PC-3 (cell line): ENCODE measurements at regions not wholly inside any gene's neighbourhood (a gene's known extent, or its start where the extent isn't known, plus 50 kb on each side); places are given as distances from the start of the nearest gene placed in this dataset.

Source experiments
- ATAC-seq: fragments of 200-7000 bp; cut with Tn5 transposase; 2 replicates; pipeline ENCODE4 v1.9.1; 2020; ENCODE audit warnings: mild to moderate bottlenecking, moderate library complexity
- BruUV-seq: library from RNA; stranded (reverse); fragments of 400-500 nt; replicated peaks from 2 replicates; lab custom pipeline; 2021; lab: Mats Ljungman, UMichigan
- CTCF ChIA-PET: fragments of 300-600 bp; sonication (Branson Sonifier 250); formaldehyde crosslinking; loops from one replicate; lab custom pipeline; 2022; ENCODE audit warnings: antibody characterized with exemption; lab: Charles Lee
- POLR2A ChIA-PET: fragments of 300-600 bp; sonication (Branson Sonifier 250); formaldehyde crosslinking; loops from one replicate; lab custom pipeline; 2022; ENCODE audit warnings: antibody characterized with exemption; ENCODE audit not compliant: unreplicated experiment; lab: Charles Lee
- DNase-seq: peaks from one replicate; pipeline ENCODE4 v3.0.0-alpha.2; 2015
- H2AFZ ChIP-seq: fragments of 300-600 bp; sonication (generic); 2 replicates; pipeline ENCODE4 v1.6.0; 2016; ENCODE audit warnings: antibody characterized with exemption, low read length
- H3F3A ChIP-seq: fragments of 300-600 bp; sonication (generic); one replicate; pipeline ENCODE4 v1.6.0; 2017; ENCODE audit warnings: antibody characterized with exemption, low read length, control low read depth, mild to moderate bottlenecking; ENCODE audit not compliant: unreplicated experiment
- H3K27ac ChIP-seq: fragments of 300-600 bp; sonication (generic); 2 replicates; pipeline ENCODE4 v1.5.1; 2016; ENCODE audit warnings: mild to moderate bottlenecking, low read length
- H3K27me3 ChIP-seq: fragments of 300-600 bp; sonication (generic); 2 replicates; pipeline ENCODE4 v1.6.1; 2016; ENCODE audit warnings: low read length, mixed read lengths
- H3K36me3 ChIP-seq: fragments of 300-600 bp; sonication (generic); 2 replicates; pipeline ENCODE4 v1.6.1; 2016; ENCODE audit warnings: low read depth, mixed run types, low read length, mixed read lengths
- H3K4me1 ChIP-seq: fragments of 300-600 bp; sonication (generic); 2 replicates; pipeline ENCODE4 v1.5.1; 2016; ENCODE audit warnings: low read length; ENCODE audit not compliant: insufficient read depth
- H3K4me2 ChIP-seq: fragments of 300-600 bp; sonication (generic); 2 replicates; pipeline ENCODE4 v1.6.0; 2016; ENCODE audit warnings: low read length
- H3K4me3 ChIP-seq: fragments of 300-600 bp; sonication (generic); 2 replicates; pipeline ENCODE4 v1.5.1; 2016; ENCODE audit warnings: mild to moderate bottlenecking, low read length, mixed read lengths
- H3K79me2 ChIP-seq: fragments of 300-600 bp; sonication (generic); 2 replicates; pipeline ENCODE4 v1.6.1; 2017; ENCODE audit warnings: low read length, mixed read lengths
- H3K9ac ChIP-seq: fragments of 300-600 bp; sonication (generic); 2 replicates; pipeline ENCODE4 v1.6.0; 2016; ENCODE audit warnings: mild to moderate bottlenecking, low read length
- H3K9me2 ChIP-seq: fragments of 300-600 bp; sonication (generic); replicated peaks from 2 replicates; pipeline ENCODE4 v1.6.1; 2016; ENCODE audit warnings: mixed run types, low read length, mixed read lengths
- H3K9me3 ChIP-seq: fragments of 300-600 bp; sonication (generic); 2 replicates; pipeline ENCODE4 v1.6.1; 2016; ENCODE audit warnings: low read length, mixed read lengths
- H4K20me1 ChIP-seq: fragments of 300-600 bp; sonication (generic); 2 replicates; pipeline ENCODE4 v1.6.1; 2016; ENCODE audit warnings: low read length, mixed read lengths
- EZH2 ChIP-seq: fragments of 300-600 bp; sonication (generic); IDR thresholded peaks from one replicate; pipeline ENCODE4 v1.6.1; 2017; ENCODE audit warnings: antibody characterized with exemption, mild to moderate bottlenecking, low read length; ENCODE audit not compliant: unreplicated experiment
- EZH2phosphoT487 ChIP-seq: fragments of 300-600 bp; sonication (generic); IDR thresholded peaks from 2 replicates; pipeline ENCODE4 v1.6.1; 2018; ENCODE audit warnings: mild to moderate bottlenecking, antibody characterized with exemption, low read length, borderline replicate concordance
- intact Hi-C: fragments of 100-400 bp; cut with micrococcal nuclease; formaldehyde crosslinking; loops from 2 replicates; pipeline ENCODE4 v1.9.0; 2023
- TF ChIP-seq, protein P1 (sequence below): fragments of 300-600 bp; sonication (generic); conservative IDR thresholded peaks from 2 replicates; pipeline ENCODE4 v1.5.1; 2017; ENCODE audit warnings: antibody characterized with exemption, low read depth, mild to moderate bottlenecking, low read length

DNA sequence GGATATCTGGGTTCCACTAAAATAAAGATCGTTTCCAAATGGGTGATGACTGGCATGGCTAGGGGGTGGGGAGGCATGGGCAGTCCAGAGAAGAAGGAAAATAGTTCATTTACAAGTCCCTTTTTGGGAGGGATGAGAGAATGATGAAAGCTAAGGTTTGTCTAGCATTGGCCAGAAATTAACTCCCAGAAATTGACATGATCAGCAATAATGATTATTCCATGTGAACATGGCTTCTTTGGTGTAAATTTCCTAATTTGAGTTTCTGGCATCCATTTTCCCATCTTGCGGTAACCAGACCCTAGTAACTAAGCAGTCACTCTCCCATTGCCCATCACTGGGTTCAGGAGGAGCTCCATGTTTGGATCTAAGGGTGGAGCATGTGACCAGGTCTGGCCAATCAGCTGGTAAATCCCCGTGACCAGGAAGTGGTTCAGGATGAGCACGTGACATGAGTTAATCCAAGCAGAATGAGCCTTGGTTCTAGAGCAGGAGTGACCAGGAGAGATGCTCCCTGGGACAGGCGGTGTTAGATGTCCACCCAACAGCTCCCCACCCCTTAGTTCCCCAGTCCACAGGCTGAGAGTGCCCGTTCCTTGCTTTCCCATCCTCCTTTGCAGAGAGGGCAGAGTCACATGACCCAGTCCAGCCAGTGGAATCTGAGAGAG lies 512.7 kb downstream of the PREX1 start:
- no peak overlapping the region for H3K4me3 ChIP-seq
- BruUV-seq, result no TSS peak
- H2AFZ ChIP-seq, result no peak overlapping the region
- H3F3A ChIP-seq, result no peaks in the 10 kb centered on the region
- no peak overlapping the region for H3K9ac ChIP-seq
- intact Hi-C loops, result no loop called here
- no peaks in the 10 kb centered on the region for H3K36me3 ChIP-seq
- H3K4me2 ChIP-seq, result no peak overlapping the region
- DNase-seq, result no peak
- no peaks in the 10 kb centered on the region for H3K4me1 ChIP-seq
- no peaks in the 10 kb centered on the region for H3K9me3 ChIP-seq
- no peaks in the 10 kb centered on the region for H4K20me1 ChIP-seq
- H3K27me3 ChIP-seq, result peaks cover 82% of the 10 kb centered on the region
- H3K9me2 ChIP-seq, result no peaks in the 10 kb centered on the region
- ChIA-PET POLR2A (no interaction called here), CTCF (no interaction called here)
- TF ChIP-seq EZH2phosphoT487 (no peak), EZH2 (no peak)
- TF ChIP-seq, protein P1, sequence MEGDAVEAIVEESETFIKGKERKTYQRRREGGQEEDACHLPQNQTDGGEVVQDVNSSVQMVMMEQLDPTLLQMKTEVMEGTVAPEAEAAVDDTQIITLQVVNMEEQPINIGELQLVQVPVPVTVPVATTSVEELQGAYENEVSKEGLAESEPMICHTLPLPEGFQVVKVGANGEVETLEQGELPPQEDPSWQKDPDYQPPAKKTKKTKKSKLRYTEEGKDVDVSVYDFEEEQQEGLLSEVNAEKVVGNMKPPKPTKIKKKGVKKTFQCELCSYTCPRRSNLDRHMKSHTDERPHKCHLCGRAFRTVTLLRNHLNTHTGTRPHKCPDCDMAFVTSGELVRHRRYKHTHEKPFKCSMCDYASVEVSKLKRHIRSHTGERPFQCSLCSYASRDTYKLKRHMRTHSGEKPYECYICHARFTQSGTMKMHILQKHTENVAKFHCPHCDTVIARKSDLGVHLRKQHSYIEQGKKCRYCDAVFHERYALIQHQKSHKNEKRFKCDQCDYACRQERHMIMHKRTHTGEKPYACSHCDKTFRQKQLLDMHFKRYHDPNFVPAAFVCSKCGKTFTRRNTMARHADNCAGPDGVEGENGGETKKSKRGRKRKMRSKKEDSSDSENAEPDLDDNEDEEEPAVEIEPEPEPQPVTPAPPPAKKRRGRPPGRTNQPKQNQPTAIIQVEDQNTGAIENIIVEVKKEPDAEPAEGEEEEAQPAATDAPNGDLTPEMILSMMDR, result no peak
- H3K79me2 ChIP-seq, result no peaks in the 10 kb centered on the region
- H3K27ac ChIP-seq, result no peak overlapping the region
- ATAC-seq, result no peak

DNA sequence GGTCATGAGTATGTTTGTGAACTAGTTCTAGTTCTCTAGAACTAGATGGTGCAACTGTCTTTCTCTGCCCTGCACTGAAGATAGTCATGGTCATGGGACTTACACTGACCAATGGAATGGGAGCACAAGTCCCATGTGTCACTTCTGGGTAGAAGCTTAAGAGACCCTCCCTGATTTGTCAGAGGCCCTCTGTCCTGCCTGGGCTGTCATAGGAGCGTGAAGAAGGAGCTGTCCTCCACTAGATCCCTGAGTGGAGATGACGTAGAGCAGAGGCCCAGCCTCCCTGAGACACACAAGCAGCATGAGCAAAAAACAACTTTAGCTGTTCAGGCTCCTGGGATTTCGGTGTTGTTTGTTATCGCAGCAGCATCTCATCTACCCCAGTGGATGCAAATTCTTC lies 514.5 kb downstream of the PREX1 start:
- Histone ChIP-seq H3K36me3 (no peaks in the 10 kb centered on the region), H2AFZ (no peak overlapping the region), H3K4me1 (no peaks in the 10 kb centered on the region), H3K4me2 (no peak overlapping the region), H3K27ac (no peak overlapping the region), H3K9me2 (no peaks in the 10 kb centered on the region), H3F3A (no peaks in the 10 kb centered on the region), H3K9me3 (no peaks in the 10 kb centered on the region), H3K79me2 (no peaks in the 10 kb centered on the region), H4K20me1 (no peaks in the 10 kb centered on the region), H3K4me3 (no peak overlapping the region), H3K9ac (no peak overlapping the region), H3K27me3 (peaks cover 82% of the 10 kb centered on the region)
- ATAC-seq (no peak), DNase-seq (no peak)
- BruUV-seq, result no TSS peak
- ChIA-PET CTCF (no interaction called here), POLR2A (no interaction called here)
- TF ChIP-seq, protein P1, result no peak
- TF ChIP-seq EZH2 (no peak), EZH2phosphoT487 (no peak)
- intact Hi-C loops, result no loop called here

DNA sequence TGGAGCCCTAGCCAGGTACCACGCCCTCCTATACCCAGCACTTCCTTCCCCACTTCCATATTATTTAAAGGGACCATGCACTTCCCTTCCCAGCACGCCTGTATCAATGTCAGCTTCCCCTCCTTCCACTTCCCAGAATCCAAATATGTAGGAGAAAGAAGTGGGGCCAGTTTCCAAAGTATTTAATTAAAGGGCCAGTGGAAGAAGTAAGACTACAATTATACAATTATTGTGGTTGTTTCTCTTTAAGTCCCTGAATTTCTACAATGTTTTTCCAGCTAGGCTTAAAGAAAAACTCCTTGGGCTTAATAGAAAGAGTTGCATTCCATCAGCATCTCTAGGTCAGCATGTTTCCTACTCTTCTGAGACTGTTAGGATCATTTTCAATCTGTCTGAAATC lies 515.8 kb downstream of the PREX1 start:
- no peak overlapping the region for H3K4me3 ChIP-seq
- BruUV-seq, result no TSS peak
- ATAC-seq, result no peak

More for the DNA sequence above, 515.8 kb downstream of the PREX1 start:
- Histone ChIP-seq H3K4me1 (no peaks in the 10 kb centered on the region), H3K4me2 (no peak overlapping the region), H3K9ac (no peak overlapping the region), H4K20me1 (no peaks in the 10 kb centered on the region), H3K36me3 (no peaks in the 10 kb centered on the region), H3F3A (no peaks in the 10 kb centered on the region), H3K79me2 (no peaks in the 10 kb centered on the region), H3K9me3 (no peaks in the 10 kb centered on the region), H3K9me2 (no peaks in the 10 kb centered on the region), H3K27ac (no peak overlapping the region), H2AFZ (no peak overlapping the region), H3K27me3 (peaks cover 79% of the 10 kb centered on the region)
- no peak for TF ChIP-seq EZH2phosphoT487
- TF ChIP-seq, protein P1, result no peak
- TF ChIP-seq EZH2, result no peak
- intact Hi-C loops, result no loop called here
- ChIA-PET CTCF (no interaction called here), POLR2A (no interaction called here)
- DNase-seq, result no peak
